HEK293 (cell line): ENCODE measurements at regions not wholly inside any gene's neighbourhood (a gene's known extent, or its start where the extent isn't known, plus 50 kb on each side); places are given as distances from the start of the nearest gene placed in this dataset.
"Not testable (repeated sequence)": the region's sequence is repeated elsewhere in the genome, so short reads cannot be mapped to it uniquely, and the experiment has no call there.

Experiments used
- CTCF ChIA-PET: fragments of 350-600 bp; formaldehyde crosslinking; extraction: SDS; loops from one replicate; lab custom pipeline; 2021; ENCODE audit warnings: antibody characterized with exemption; lab: Yijun Ruan, JAX
- POLR2A ChIA-PET: fragments of 300-600 bp; formaldehyde crosslinking; extraction: SDS; loops from one replicate; lab custom pipeline; 2020; ENCODE audit warnings: antibody characterized with exemption, inconsistent platforms; lab: Yijun Ruan, JAX
- H3K27ac ChIP-seq: fragments of 200-500 bp; sonication (Bioruptor generic); 2 replicates; pipeline ENCODE4 v1.5.1; 2014; ENCODE audit warnings: low read depth, low read length, control low read depth, inconsistent platforms; ENCODE audit errors: extremely low read depth
- H3K36me3 ChIP-seq, 2 experiments: fragments of 200-500 bp in 1 of 2; sonication (Bioruptor generic) in 1 of 2; 1 replicate in 1 of 2; 2 replicates in 1 of 2; pipeline ENCODE4 v1.5.1; 2014 to 2017; ENCODE audit warnings: inconsistent platforms in 2 of 2, low read length in 2 of 2; ENCODE audit not compliant: control insufficient read depth in 2 of 2, insufficient read depth in 1 of 2
- H3K4me1 ChIP-seq: fragments of 200-500 bp; sonication (Bioruptor generic); 2 replicates; pipeline ENCODE4 v1.5.1; 2014; ENCODE audit warnings: mild to moderate bottlenecking, low read length, inconsistent platforms; ENCODE audit not compliant: control insufficient read depth, insufficient read depth
- H3K4me3 ChIP-seq: 2 replicates; pipeline ENCODE4 v1.5.1; 2011; ENCODE audit warnings: low read depth, mild to moderate bottlenecking, control low read depth, low read length, moderate library complexity
- H3K9me3 ChIP-seq: fragments of 200-500 bp; sonication (Bioruptor generic); 2 replicates; pipeline ENCODE4 v1.5.1; 2014; ENCODE audit warnings: low read depth, low read length, inconsistent platforms; ENCODE audit not compliant: control insufficient read depth, insufficient read depth
- KLF17 ChIP-seq: fragments of 450-650 bp; formaldehyde crosslinking; IDR thresholded peaks from 2 replicates; pipeline ENCODE4 v1.5.1; 2016; ENCODE audit warnings: missing biosample characterization, missing genetic modification characterization
- OVOL3 ChIP-seq: fragments of 450-650 bp; formaldehyde crosslinking; IDR thresholded peaks from 2 replicates; pipeline ENCODE4 v1.5.1; 2016; ENCODE audit warnings: missing biosample characterization, missing genetic modification characterization
- REST ChIP-seq: fragments of 450-650 bp; formaldehyde crosslinking; IDR thresholded peaks from 2 replicates; pipeline ENCODE4 v1.5.1; 2016; ENCODE audit warnings: missing biosample characterization, missing genetic modification characterization
- ZNF146 ChIP-seq: fragments of 450-650 bp; formaldehyde crosslinking; IDR thresholded peaks from 2 replicates; pipeline ENCODE4 v1.5.1; 2016; ENCODE audit warnings: missing biosample characterization, missing genetic modification characterization
- ZNF175 ChIP-seq: fragments of 450-650 bp; formaldehyde crosslinking; IDR thresholded peaks from 2 replicates; pipeline ENCODE4 v1.5.1; 2016; ENCODE audit warnings: missing biosample characterization, missing genetic modification characterization
- ZNF48 ChIP-seq: fragments of 450-650 bp; formaldehyde crosslinking; IDR thresholded peaks from 2 replicates; pipeline ENCODE4 v1.5.1; 2016; ENCODE audit warnings: missing biosample characterization, missing genetic modification characterization
- ZNF501 ChIP-seq: fragments of 450-650 bp; formaldehyde crosslinking; IDR thresholded peaks from 2 replicates; pipeline ENCODE4 v1.5.1; 2016; ENCODE audit warnings: missing biosample characterization, missing genetic modification characterization
- ZNF530 ChIP-seq: fragments of 450-650 bp; formaldehyde crosslinking; IDR thresholded peaks from 2 replicates; pipeline ENCODE4 v1.5.1; 2016; ENCODE audit warnings: low read depth, missing biosample characterization, missing genetic modification characterization
- ZNF561 ChIP-seq: fragments of 450-650 bp; IDR thresholded peaks from 2 replicates; pipeline ENCODE4 v1.5.1; 2018; ENCODE audit warnings: missing biosample characterization, missing genetic modification characterization, borderline replicate concordance
- ZNF707 ChIP-seq: fragments of 450-650 bp; formaldehyde crosslinking; IDR thresholded peaks from 2 replicates; pipeline ENCODE4 v1.5.1; 2016; ENCODE audit warnings: missing biosample characterization, missing genetic modification characterization

- H3K4me1 ChIP-seq, H3K27ac ChIP-seq, H3K9me3 ChIP-seq, POLR2A ChIA-PET, H3K4me3 ChIP-seq, CTCF ChIA-PET, H3K36me3 ChIP-seq: not testable (repeated sequence)
- peak; percentile 92 for TF ChIP-seq ZNF146
Observed at GRCh38 chr3:113355340-113355739, 86.0 kb downstream of the CFAP44 start.

- no peaks in the 10 kb centered on the region for H3K9me3 ChIP-seq
- no peak for TF ChIP-seq ZNF175
- TF ChIP-seq ZNF707 (tag by site-specific recombination): no peak
- no peak for TF ChIP-seq OVOL3 (tag by site-specific recombination)
- no peak for TF ChIP-seq ZNF48 (tag by site-specific recombination)
- TF ChIP-seq, all 188 proteins: peak for 0
- Histone ChIP-seq H3K36me3 (no peaks in the 10 kb centered on the region), H3K4me3 (no peak overlapping the region), H3K27ac (no peak overlapping the region), H3K4me1 (no peaks in the 10 kb centered on the region; the same call in 1 of the 2 replicates)
- CTCF ChIA-PET: interaction anchor here (0.6 kb wide), 1 partner anchor 1737 kb away, joined by 3 read pairs; no protein-coding TSS in a partner anchor
- POLR2A ChIA-PET: no interaction called here
Observed at GRCh38 chr3:113354307-113354706, 87.0 kb downstream of the CFAP44 start.

- CTCF ChIA-PET: interaction anchor here (0.6 kb wide), 1 partner anchor 1738 kb away, joined by 3 read pairs; no protein-coding TSS in a partner anchor
- POLR2A ChIA-PET: no interaction called here
- H3K4me3 ChIP-seq: no peak overlapping the region
Observed at GRCh38 chr3:113353678-113354077, 87.6 kb downstream of the CFAP44 start.

GRCh38 chr3:113340785-113341184 lies 100.5 kb downstream of the CFAP44 start:
- no peak for TF ChIP-seq ZNF561
- TF ChIP-seq, all 188 proteins: peak for 0
- CTCF ChIA-PET: no interaction called here
- POLR2A ChIA-PET: no interaction called here
- Histone ChIP-seq H3K36me3 (peaks cover 0 to 5% of the 10 kb centered on the region in 2 experiments; a peak in 1 of 3 replicates), H3K4me3 (no peak overlapping the region), H3K4me1 (no peaks in the 10 kb centered on the region), H3K9me3 (no peaks in the 10 kb centered on the region), H3K27ac (no peak overlapping the region)

More at GRCh38 chr3:113353678-113354077, 87.6 kb downstream of the CFAP44 start:
- Histone ChIP-seq H3K27ac (no peak overlapping the region), H3K36me3 (no peaks in the 10 kb centered on the region), H3K4me1 (no peaks in the 10 kb centered on the region; the same call in 1 of the 2 replicates), H3K9me3 (no peaks in the 10 kb centered on the region)
- TF ChIP-seq ZNF530 (tag by site-specific recombination): no peak

- no peak overlapping the region for H3K27ac ChIP-seq
Observed at GRCh38 chr3:113339616-113340244, 101.6 kb downstream of the CFAP44 start.

More at GRCh38 chr3:113339616-113340244, 101.6 kb downstream of the CFAP44 start:
- H3K9me3 ChIP-seq: no peaks in the 10 kb centered on the region
- peaks cover 0 to 5% of the 10 kb centered on the region in 2 experiments; a peak in 1 of 3 replicates for H3K36me3 ChIP-seq
- H3K4me1 ChIP-seq: no peaks in the 10 kb centered on the region
- no peak overlapping the region for H3K4me3 ChIP-seq
- TF ChIP-seq ZNF501 (tag by site-specific recombination) (no peak), KLF17 (tag by site-specific recombination) (no peak), REST (tag by site-specific recombination) (no peak)
- ChIA-PET CTCF (interaction anchor here (0.7 to 1.2 kb wide), 4 partner anchors 20 to 266 kb away, joined by 3 to 5 read pairs (median 4); no protein-coding TSS in a partner anchor), POLR2A (no interaction called here)
